SK-N-SH (cell line): ENCODE measurements at regions not wholly inside any gene's neighbourhood (a gene's known extent, or its start where the extent isn't known, plus 50 kb on each side); places are given as distances from the start of the nearest gene placed in this dataset.

Source experiments
- CTCF ChIA-PET: fragments of 300-600, 350-600 bp; formaldehyde crosslinking; extraction: SDS; loops from one replicate; lab custom pipeline; 2021; lab: Yijun Ruan, JAX
- POLR2A ChIA-PET: fragments of 350-600 bp; sonication (Branson Sonifier 250); formaldehyde crosslinking; extraction: SDS; loops from one replicate; lab custom pipeline; 2020; ENCODE audit warnings: antibody characterized with exemption, inconsistent platforms; lab: Yijun Ruan, JAX
- DNase-seq: peaks from one replicate; pipeline ENCODE4 v3.0.0; 2012
- H2AFZ ChIP-seq: fragments of 200-600 bp; sonication (generic); 2 replicates; pipeline ENCODE4 v1.8.1; 2016; ENCODE audit warnings: antibody characterized with exemption, mild to moderate bottlenecking, low read depth
- H3F3A ChIP-seq: fragments of 200-600 bp; sonication (generic); replicated peaks from 2 replicates; pipeline ENCODE3; 2016; ENCODE audit warnings: antibody characterized with exemption, mild to moderate bottlenecking; ENCODE audit not compliant: insufficient read depth
- H3K27ac ChIP-seq, 2 experiments: fragments of 200-500 bp in 1 of 2; fragments of 200-600 bp in 1 of 2; sonication (Bioruptor generic) in 1 of 2; sonication (generic), shearing (Covaris generic) in 1 of 2; 2 replicates each; pipeline versions ENCODE4 v1.5.1 to v1.6.1; 2014 to 2016; ENCODE audit warnings: low read depth in 2 of 2, inconsistent platforms in 1 of 2, low read length in 1 of 2, mild to moderate bottlenecking in 1 of 2, mixed read lengths in 1 of 2
- H3K27me3 ChIP-seq: fragments of 200-600 bp; sonication (generic), shearing (Covaris generic); 2 replicates; pipeline ENCODE4 v1.6.1; 2016; ENCODE audit warnings: mixed run types; ENCODE audit not compliant: insufficient read depth
- H3K36me3 ChIP-seq, 2 experiments: fragments of 200-500 bp in 1 of 2; fragments of 200-600 bp in 1 of 2; sonication (Bioruptor generic) in 1 of 2; sonication (generic) in 1 of 2; replicated peaks in 1 of 2; 2 replicates each; pipeline versions ENCODE3 to v1.5.1; 2014 to 2016; ENCODE audit warnings: low read length in 1 of 2, mild to moderate bottlenecking in 1 of 2; ENCODE audit not compliant: insufficient read depth in 2 of 2, control insufficient read depth in 1 of 2
- H3K4me1 ChIP-seq, 2 experiments: fragments of 200-500 bp in 1 of 2; fragments of 200-600 bp in 1 of 2; sonication (Bioruptor generic) in 1 of 2; sonication (generic), shearing (Covaris generic) in 1 of 2; 2 replicates each; pipeline versions ENCODE4 v1.5.1 to v1.6.1; 2014 to 2016; ENCODE audit warnings: low read depth in 1 of 2, low read length in 1 of 2, mixed run types in 1 of 2; ENCODE audit not compliant: insufficient read depth in 2 of 2, control insufficient read depth in 1 of 2
- H3K4me2 ChIP-seq: fragments of 200-600 bp; sonication (generic), shearing (Covaris generic); 2 replicates; pipeline ENCODE4 v1.6.1; 2017; ENCODE audit warnings: mixed run types
- H3K4me3 ChIP-seq, 2 experiments: fragments of 200-500 bp in 1 of 2; fragments of 200-600 bp in 1 of 2; sonication (Bioruptor generic) in 1 of 2; sonication (generic), shearing (Covaris generic) in 1 of 2; 2 replicates each; pipeline versions ENCODE4 v1.5.1 to v1.8.1; 2014 to 2016; ENCODE audit warnings: low read depth in 2 of 2, inconsistent platforms in 1 of 2, low read length in 1 of 2, mild to moderate bottlenecking in 1 of 2, mixed read lengths in 1 of 2, moderate library complexity in 1 of 2
- H3K79me2 ChIP-seq: fragments of 200-600 bp; sonication (generic); 2 replicates; pipeline ENCODE4 v1.8.1; 2017; ENCODE audit warnings: mild to moderate bottlenecking; ENCODE audit not compliant: insufficient read depth
- H3K9ac ChIP-seq: fragments of 200-600 bp; sonication (generic); 2 replicates; pipeline ENCODE4 v1.6.1; 2017; ENCODE audit warnings: mixed run types
- H3K9me2 ChIP-seq: fragments of 200-600 bp; sonication (generic); 2 replicates; pipeline ENCODE4 v1.6.1; 2017; ENCODE audit warnings: mixed run types
- H3K9me3 ChIP-seq: fragments of 200-600 bp; sonication (generic); 2 replicates; pipeline ENCODE4 v1.6.1; 2017; ENCODE audit warnings: mixed run types, mild to moderate bottlenecking, moderate library complexity
- H4K20me1 ChIP-seq: fragments of 200-600 bp; sonication (generic); 2 replicates; pipeline ENCODE4 v1.6.1; 2017; ENCODE audit warnings: mild to moderate bottlenecking, mixed run types; ENCODE audit not compliant: insufficient read depth
- ELF1 ChIP-seq: IDR thresholded peaks from 2 replicates; pipeline ENCODE4 v1.4.0; 2012
- EZH2phosphoT487 ChIP-seq: fragments of 200-600 bp; sonication (generic); IDR thresholded peaks from 2 replicates; pipeline ENCODE4 v1.6.1; 2017; ENCODE audit warnings: low read depth, mixed run types, mild to moderate bottlenecking, antibody characterized with exemption, moderate library complexity, borderline replicate concordance
- FOSL2 ChIP-seq: IDR thresholded peaks from 2 replicates; pipeline ENCODE4 v1.4.0; 2012; ENCODE audit warnings: low read depth, mild to moderate bottlenecking, moderate library complexity, borderline replicate concordance
- FOXM1 ChIP-seq: IDR thresholded peaks from 2 replicates; pipeline ENCODE4 v1.4.0; 2012; ENCODE audit warnings: low read depth, mild to moderate bottlenecking
- IRF3 ChIP-seq: fragments of 150-350 bp; IDR thresholded peaks from 2 replicates; pipeline ENCODE4 v1.6.1; 2016; ENCODE audit warnings: mild to moderate bottlenecking, low read depth, low read length
- JUND ChIP-seq: IDR thresholded peaks from 2 replicates; pipeline ENCODE4 v1.4.0; 2012
- RAD21 ChIP-seq: IDR thresholded peaks from 2 replicates; pipeline ENCODE4 v1.6.1; 2012; ENCODE audit warnings: mild to moderate bottlenecking, low read length
- RFX5 ChIP-seq: IDR thresholded peaks from 2 replicates; pipeline ENCODE4 v1.6.1; 2012; ENCODE audit warnings: mild to moderate bottlenecking, improper control_type of control experiment, low read length
- RXRA ChIP-seq: IDR thresholded peaks from 2 replicates; pipeline ENCODE4 v1.4.0; 2012; ENCODE audit warnings: low read depth, mild to moderate bottlenecking, borderline replicate concordance
- SIN3A ChIP-seq: IDR thresholded peaks from 2 replicates; pipeline ENCODE4 v1.6.1; 2012; ENCODE audit warnings: low read depth, mild to moderate bottlenecking, low read length, moderate library complexity, borderline replicate concordance
- SMC3 ChIP-seq: IDR thresholded peaks from 2 replicates; pipeline ENCODE4 v1.6.1; 2012; ENCODE audit warnings: low read depth, low read length, improper control_type of control experiment
- TAF1 ChIP-seq: IDR thresholded peaks from 2 replicates; pipeline ENCODE4 v1.6.1; 2012; ENCODE audit warnings: low read depth, mild to moderate bottlenecking, low read length, moderate library complexity, borderline replicate concordance
- USF1 ChIP-seq: IDR thresholded peaks from 2 replicates; pipeline ENCODE4 v1.4.0; 2012; ENCODE audit warnings: low read depth, borderline replicate concordance
- ZBTB33 ChIP-seq: IDR thresholded peaks from 2 replicates; pipeline ENCODE4 v1.4.0; 2012; ENCODE audit warnings: low read depth, borderline replicate concordance
- WGBS: methylation state at CpG from one replicate; pipeline ENCODE4 v1.1.6; 2017; ENCODE audit warnings: low lambda C conversion rate; 5-methylcytosine and 5-hydroxymethylcytosine counted together
- TF ChIP-seq, protein P1 (sequence below): fragments of 200-600 bp; sonication (generic); IDR thresholded peaks from 2 replicates; pipeline ENCODE4 v1.6.1; 2017; ENCODE audit warnings: antibody characterized with exemption, mild to moderate bottlenecking, moderate library complexity
- TF ChIP-seq, protein P2 (sequence below): fragments of 150-350 bp; IDR thresholded peaks from 2 replicates; pipeline ENCODE4 v1.6.1; 2017; ENCODE audit warnings: antibody characterized with exemption, low read length, low read depth, borderline replicate concordance

GRCh38 chr4:82268050-82268825 lies 105.6 kb downstream of the HNRNPD start:
- ChIA-PET POLR2A (no interaction called here), CTCF (interaction anchor here (0.6 to 2.2 kb wide), 15 partner anchors 9 to 832 kb away, joined by 3 to 21 read pairs (median 5); no protein-coding TSS in a partner anchor)
- no peak overlapping the region for H3K27ac ChIP-seq
- H3K79me2 ChIP-seq = no peaks in the 10 kb centered on the region
- H3K4me2 ChIP-seq = no peak overlapping the region
- no peak overlapping the region for H2AFZ ChIP-seq
- no peaks in the 10 kb centered on the region for H3K9me2 ChIP-seq
- TF ChIP-seq SMC3 (peak; percentile 64), RAD21 (peak; percentile 78), FOSL2 (no peak)
- TF ChIP-seq, protein P1, sequence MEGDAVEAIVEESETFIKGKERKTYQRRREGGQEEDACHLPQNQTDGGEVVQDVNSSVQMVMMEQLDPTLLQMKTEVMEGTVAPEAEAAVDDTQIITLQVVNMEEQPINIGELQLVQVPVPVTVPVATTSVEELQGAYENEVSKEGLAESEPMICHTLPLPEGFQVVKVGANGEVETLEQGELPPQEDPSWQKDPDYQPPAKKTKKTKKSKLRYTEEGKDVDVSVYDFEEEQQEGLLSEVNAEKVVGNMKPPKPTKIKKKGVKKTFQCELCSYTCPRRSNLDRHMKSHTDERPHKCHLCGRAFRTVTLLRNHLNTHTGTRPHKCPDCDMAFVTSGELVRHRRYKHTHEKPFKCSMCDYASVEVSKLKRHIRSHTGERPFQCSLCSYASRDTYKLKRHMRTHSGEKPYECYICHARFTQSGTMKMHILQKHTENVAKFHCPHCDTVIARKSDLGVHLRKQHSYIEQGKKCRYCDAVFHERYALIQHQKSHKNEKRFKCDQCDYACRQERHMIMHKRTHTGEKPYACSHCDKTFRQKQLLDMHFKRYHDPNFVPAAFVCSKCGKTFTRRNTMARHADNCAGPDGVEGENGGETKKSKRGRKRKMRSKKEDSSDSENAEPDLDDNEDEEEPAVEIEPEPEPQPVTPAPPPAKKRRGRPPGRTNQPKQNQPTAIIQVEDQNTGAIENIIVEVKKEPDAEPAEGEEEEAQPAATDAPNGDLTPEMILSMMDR = peak; percentile 73
- peak; percentile 57 for DNase-seq
- H3F3A ChIP-seq = no peaks in the 10 kb centered on the region
- WGBS = 10% methylated on average over 4 of the region's 4 CpGs
- H4K20me1 ChIP-seq = no peaks in the 10 kb centered on the region
- no peaks in the 10 kb centered on the region for H3K4me1 ChIP-seq
- no peaks in the 10 kb centered on the region for H3K9me3 ChIP-seq
- H3K4me3 ChIP-seq = no peak overlapping the region; a peak in 1 of 4 replicates
- no peak overlapping the region for H3K9ac ChIP-seq
- no peaks in the 10 kb centered on the region for H3K36me3 ChIP-seq
- H3K27me3 ChIP-seq = peaks cover 33% of the 10 kb centered on the region; the same call in 1 of the 2 replicates

GRCh38 chr4:82267506-82267905 lies 106.3 kb downstream of the HNRNPD start:
- no peaks in the 10 kb centered on the region for H3K9me2 ChIP-seq
- H3K9me3 ChIP-seq = no peaks in the 10 kb centered on the region
- ChIA-PET CTCF (interaction anchor here (0.9 to 1.9 kb wide), 4 partner anchors 9 to 43 kb away, joined by 3 to 12 read pairs (median 7); no protein-coding TSS in a partner anchor), POLR2A (no interaction called here)
- H3K4me2 ChIP-seq = no peak overlapping the region
- H2AFZ ChIP-seq = no peak overlapping the region
- H3K9ac ChIP-seq = no peak overlapping the region
- H4K20me1 ChIP-seq = no peaks in the 10 kb centered on the region
- no peaks in the 10 kb centered on the region for H3K4me1 ChIP-seq
- H3K4me3 ChIP-seq = no peak overlapping the region
- no peak overlapping the region for H3K27ac ChIP-seq
- H3F3A ChIP-seq = no peaks in the 10 kb centered on the region
- no peak for TF ChIP-seq IRF3
- no peak for TF ChIP-seq ZBTB33
- TF ChIP-seq RXRA = no peak
- TF ChIP-seq FOXM1 = no peak
- TF ChIP-seq EZH2phosphoT487 = no peak
- TF ChIP-seq ELF1 = no peak
- no peak for TF ChIP-seq JUND
- TF ChIP-seq USF1 = no peak
- TF ChIP-seq, protein P2, sequence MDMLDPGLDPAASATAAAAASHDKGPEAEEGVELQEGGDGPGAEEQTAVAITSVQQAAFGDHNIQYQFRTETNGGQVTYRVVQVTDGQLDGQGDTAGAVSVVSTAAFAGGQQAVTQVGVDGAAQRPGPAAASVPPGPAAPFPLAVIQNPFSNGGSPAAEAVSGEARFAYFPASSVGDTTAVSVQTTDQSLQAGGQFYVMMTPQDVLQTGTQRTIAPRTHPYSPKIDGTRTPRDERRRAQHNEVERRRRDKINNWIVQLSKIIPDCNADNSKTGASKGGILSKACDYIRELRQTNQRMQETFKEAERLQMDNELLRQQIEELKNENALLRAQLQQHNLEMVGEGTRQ = no peak
- TF ChIP-seq, protein P1 = no peak
- TF ChIP-seq FOSL2 = no peak
- no peak for TF ChIP-seq SIN3A
- TF ChIP-seq RFX5 = no peak
- no peak for TF ChIP-seq TAF1
- TF ChIP-seq, all 33 proteins: peak for 0
- WGBS = 2% methylated on average over 4 of the region's 4 CpGs
- Histone ChIP-seq H3K36me3 (no peaks in the 10 kb centered on the region), H3K27me3 (peaks cover 26% of the 10 kb centered on the region; the same call in 1 of the 2 replicates), H3K79me2 (no peaks in the 10 kb centered on the region)
- DNase-seq = no peak
